Skeletal muscle satellite cell (primary cell): ENCODE measurements at regions not wholly inside any gene's neighbourhood (a gene's known extent, or its start where the extent isn't known, plus 50 kb on each side); places are given as distances from the start of the nearest gene placed in this dataset. TPM values are rescaled to one million over a fixed set of nuclear protein-coding genes. Genes with fewer than 3 reads are reported as not detected.

Experiments
- H3K27me3 ChIP-seq: 2 replicates; pipeline ENCODE4 v1.7.0; 2013; ENCODE audit warnings: low read length; ENCODE audit not compliant: control insufficient read depth, insufficient read depth
- H3K36me3 ChIP-seq: 2 replicates; pipeline ENCODE4 v1.7.0; 2013; ENCODE audit warnings: mild to moderate bottlenecking, control low read depth, low read length; ENCODE audit not compliant: insufficient read depth
- H3K4me1 ChIP-seq: 2 replicates; pipeline ENCODE4 v1.7.0; 2013; ENCODE audit warnings: low read length; ENCODE audit not compliant: control insufficient read depth, insufficient read depth
- H3K4me2 ChIP-seq: 2 replicates; pipeline ENCODE4 v1.7.0; 2013; ENCODE audit warnings: mild to moderate bottlenecking, low read length
- H3K4me3 ChIP-seq: 2 replicates; pipeline ENCODE4 v1.7.0; 2013; ENCODE audit warnings: low read length
- H3K9ac ChIP-seq: 2 replicates; pipeline ENCODE4 v1.7.0; 2013; ENCODE audit warnings: mild to moderate bottlenecking, low read depth, low read length, moderate library complexity
- H3K9me3 ChIP-seq: replicated peaks from 2 replicates; pipeline ENCODE4 v1.7.0; 2013; ENCODE audit warnings: mild to moderate bottlenecking, control low read depth, low read length
- small RNA-seq: library from RNA; depleted of rRNA; stranded (forward); fragments of <200 nt; gene quantifications from one replicate; pipeline ENCODE3, GENCODE V24; 2012

DNA sequence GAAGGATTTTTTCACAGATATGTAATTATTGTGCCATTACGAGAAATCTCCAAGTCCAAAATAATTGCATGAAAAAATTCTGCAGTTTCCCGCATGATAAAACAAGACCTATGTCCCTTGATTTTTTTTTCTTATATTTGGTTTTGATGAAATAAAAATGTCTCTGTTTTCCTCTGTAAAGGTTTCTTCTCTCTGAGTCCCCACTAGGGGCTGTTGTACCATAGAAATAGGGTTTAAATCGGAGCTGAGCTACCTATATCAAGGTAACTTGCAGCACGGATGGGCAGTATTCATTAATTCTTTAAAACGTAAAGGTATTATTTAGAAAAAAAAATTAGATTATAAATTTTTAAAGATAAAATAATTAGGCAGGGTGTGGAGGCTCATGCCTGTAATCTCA, 66.6 kb upstream of the IGF1R start:
- Histone ChIP-seq H3K4me2 (no peak overlapping the region), H3K36me3 (no peaks in the 10 kb centered on the region), H3K9ac (no peak overlapping the region), H3K9me3 (no peaks in the 10 kb centered on the region), H3K4me3 (no peak overlapping the region), H3K4me1 (peaks cover 5% of the 10 kb centered on the region), H3K27me3 (peaks cover 44% of the 10 kb centered on the region)

DNA sequence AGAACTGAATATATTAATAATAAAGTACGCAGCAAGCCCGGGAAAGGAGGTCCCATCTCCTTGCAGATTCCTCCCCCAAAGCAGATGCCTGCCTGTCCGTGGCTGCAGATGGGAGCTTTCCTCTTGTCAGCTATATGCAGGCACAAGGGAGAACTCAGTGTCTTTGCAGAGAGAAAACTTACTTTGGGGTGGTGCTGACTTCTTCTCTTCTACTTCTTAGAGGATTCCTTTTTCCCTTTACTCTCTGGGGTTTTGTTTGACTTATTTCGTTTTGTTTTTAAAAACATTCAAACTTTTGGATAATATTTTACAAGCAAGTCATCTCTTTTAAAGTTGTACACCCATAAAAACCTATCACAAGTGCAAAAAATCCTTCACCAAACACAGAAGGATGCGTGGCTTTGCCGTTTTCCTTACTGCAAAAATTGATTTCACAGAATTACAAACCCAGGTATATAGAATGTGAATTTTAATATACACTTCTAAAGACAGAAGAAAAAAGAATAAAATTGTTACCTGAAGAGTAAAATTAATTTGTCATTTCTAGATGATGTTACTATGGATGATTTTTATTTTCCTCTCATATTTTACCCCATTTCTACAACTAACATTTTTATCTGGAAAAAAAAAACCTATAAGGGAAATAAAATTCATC, 65.3 kb upstream of the IGF1R start:
- H3K27me3 ChIP-seq: peaks cover 46% of the 10 kb centered on the region

DNA sequence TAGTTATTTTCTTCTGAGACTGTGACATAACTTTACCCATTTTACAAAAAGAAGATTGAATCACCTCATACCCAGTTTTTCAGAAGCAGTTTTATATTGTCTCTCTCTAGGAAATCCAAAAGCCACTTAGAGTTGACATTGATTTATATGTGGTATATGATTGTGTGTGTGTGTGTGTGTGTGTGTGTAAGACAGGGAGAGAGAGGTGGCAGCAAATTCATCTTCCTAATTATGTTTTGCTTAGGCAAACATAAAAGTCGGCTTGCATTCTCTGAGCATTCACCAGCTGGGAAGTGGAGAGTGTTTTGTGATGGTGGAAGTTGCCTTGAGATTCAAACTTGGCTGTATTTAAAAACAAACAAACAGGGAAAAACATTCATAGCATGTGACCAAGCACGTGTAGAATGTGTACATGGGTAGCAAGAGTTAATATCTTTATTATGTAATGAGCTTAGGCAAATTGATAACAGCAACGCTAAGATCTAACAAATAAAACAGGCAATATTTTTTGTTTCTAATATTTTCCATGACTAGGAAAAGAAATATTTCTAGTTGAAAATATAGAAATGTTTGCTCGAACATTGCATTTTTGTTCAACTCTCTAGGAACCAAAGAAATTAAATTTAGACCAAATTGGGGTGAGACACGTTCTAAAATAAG, 64.4 kb upstream of the IGF1R start:
- H3K4me1 ChIP-seq: peaks cover 5% of the 10 kb centered on the region
- no peaks in the 10 kb centered on the region for H3K9me3 ChIP-seq
- H3K4me3 ChIP-seq: no peak overlapping the region
- no peaks in the 10 kb centered on the region for H3K36me3 ChIP-seq
- no peak overlapping the region for H3K4me2 ChIP-seq
- peaks cover 46% of the 10 kb centered on the region for H3K27me3 ChIP-seq
- no peak overlapping the region for H3K9ac ChIP-seq

More for the DNA sequence above, 65.3 kb upstream of the IGF1R start:
- no peaks in the 10 kb centered on the region for H3K36me3 ChIP-seq
- peaks cover 5% of the 10 kb centered on the region for H3K4me1 ChIP-seq
- H3K4me2 ChIP-seq: no peak overlapping the region
- H3K9ac ChIP-seq: no peak overlapping the region
- no peaks in the 10 kb centered on the region for H3K9me3 ChIP-seq
- H3K4me3 ChIP-seq: no peak overlapping the region

DNA sequence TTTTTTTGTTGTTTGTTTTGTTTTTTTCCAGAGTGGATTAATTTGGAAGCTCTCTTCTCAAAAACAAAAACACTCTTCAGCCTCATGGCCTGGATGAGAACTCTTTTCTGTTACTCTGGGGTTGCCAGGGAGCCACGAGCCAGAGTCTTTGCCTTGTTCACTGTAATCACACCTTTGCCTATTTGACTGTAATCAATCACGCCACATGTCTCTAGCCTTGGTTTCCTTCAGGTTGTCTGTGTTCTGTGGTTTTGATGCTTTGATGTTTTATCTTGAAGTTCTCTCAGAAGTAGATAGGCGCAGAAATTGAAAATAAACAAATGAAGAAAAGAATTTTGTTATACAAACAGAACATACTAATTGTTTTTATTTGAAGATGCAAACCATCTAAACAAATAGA, 62.3 kb upstream of the IGF1R start:
- Histone ChIP-seq H3K9me3 (no peaks in the 10 kb centered on the region), H3K4me3 (no peak overlapping the region), H3K4me1 (no peaks in the 10 kb centered on the region), H3K9ac (no peak overlapping the region), H3K36me3 (no peaks in the 10 kb centered on the region), H3K4me2 (no peak overlapping the region), H3K27me3 (peaks cover 51% of the 10 kb centered on the region)

DNA sequence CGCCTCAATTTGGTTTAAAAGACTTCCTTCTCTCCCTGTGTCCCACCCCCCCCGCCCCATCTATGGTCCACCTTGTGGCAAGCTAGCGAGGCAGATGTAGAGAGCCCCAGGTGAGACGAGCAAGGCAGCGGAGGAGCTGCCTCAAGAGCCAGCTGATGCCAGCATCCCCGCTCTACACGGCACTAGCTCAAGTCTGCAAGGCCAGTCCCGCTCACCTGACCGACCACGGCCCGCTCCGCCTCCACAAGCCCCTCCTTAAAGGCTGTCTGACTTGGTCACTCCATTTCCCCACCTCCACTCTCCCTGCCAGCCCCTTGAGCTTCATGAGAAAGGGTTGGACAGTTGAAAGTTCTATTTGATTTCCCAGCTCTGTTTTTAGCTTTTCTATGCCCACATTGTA, 56.2 kb upstream of the IGF1R start:
- no peak overlapping the region for H3K9ac ChIP-seq
- no peaks in the 10 kb centered on the region for H3K4me1 ChIP-seq
- no peak overlapping the region for H3K4me2 ChIP-seq
- peaks cover 33% of the 10 kb centered on the region for H3K27me3 ChIP-seq
- H3K36me3 ChIP-seq: no peaks in the 10 kb centered on the region
- no peak overlapping the region for H3K4me3 ChIP-seq
- no peaks in the 10 kb centered on the region for H3K9me3 ChIP-seq

DNA sequence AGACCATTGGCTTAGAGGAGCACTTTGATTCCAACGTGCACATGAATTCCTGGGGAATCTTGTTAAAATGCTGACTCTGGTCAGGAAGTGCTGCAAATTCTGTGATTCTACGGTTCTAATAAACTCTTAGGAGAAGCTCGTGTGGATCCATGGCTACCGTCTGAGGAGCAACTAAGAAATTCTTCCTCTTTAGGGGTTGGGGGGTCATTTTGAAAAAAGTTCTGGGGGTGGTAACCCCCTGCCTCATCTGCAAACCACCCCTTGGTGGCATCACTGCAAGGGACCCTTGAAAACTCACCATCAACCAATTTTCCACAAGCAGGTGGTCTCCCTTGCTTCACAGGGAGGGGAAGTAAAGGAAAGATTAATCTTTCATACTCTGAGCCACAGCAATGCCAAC, 52.2 kb upstream of the IGF1R start:
- Histone ChIP-seq H3K27me3 (peaks cover 42% of the 10 kb centered on the region), H3K9me3 (no peaks in the 10 kb centered on the region), H3K4me3 (no peak overlapping the region), H3K4me2 (no peak overlapping the region), H3K9ac (no peak overlapping the region), H3K36me3 (no peaks in the 10 kb centered on the region), H3K4me1 (no peaks in the 10 kb centered on the region)

DNA sequence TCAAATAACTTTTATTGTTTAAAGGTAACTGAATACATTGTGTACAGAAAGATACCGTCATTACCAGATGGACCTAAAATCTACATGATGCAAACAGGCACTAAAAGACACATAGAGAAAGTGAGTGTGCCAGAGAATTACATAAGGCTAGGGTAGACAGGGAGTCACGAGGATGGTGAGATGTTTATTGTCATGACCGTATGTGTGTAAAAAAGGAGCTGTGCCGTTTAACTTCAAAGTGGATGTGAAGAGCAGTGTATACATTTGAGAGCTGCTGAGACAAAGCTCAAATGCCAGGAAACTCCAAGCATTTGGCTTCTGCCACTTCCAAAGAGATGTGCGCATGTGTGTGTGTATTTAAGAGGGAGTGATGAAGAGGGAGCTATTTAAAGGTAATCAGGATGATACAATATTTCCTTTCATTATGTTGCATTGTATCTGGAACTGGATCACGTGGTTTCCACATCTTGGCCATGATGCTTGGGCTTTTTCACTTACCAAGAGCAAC, 51.4 kb upstream of the IGF1R start:
- H3K4me1 ChIP-seq: no peaks in the 10 kb centered on the region
- H3K9me3 ChIP-seq: no peaks in the 10 kb centered on the region
- H3K27me3 ChIP-seq: peaks cover 35% of the 10 kb centered on the region
- no peak overlapping the region for H3K4me3 ChIP-seq
- no peak overlapping the region for H3K4me2 ChIP-seq
- H3K9ac ChIP-seq: no peak overlapping the region
- H3K36me3 ChIP-seq: no peaks in the 10 kb centered on the region

DNA sequence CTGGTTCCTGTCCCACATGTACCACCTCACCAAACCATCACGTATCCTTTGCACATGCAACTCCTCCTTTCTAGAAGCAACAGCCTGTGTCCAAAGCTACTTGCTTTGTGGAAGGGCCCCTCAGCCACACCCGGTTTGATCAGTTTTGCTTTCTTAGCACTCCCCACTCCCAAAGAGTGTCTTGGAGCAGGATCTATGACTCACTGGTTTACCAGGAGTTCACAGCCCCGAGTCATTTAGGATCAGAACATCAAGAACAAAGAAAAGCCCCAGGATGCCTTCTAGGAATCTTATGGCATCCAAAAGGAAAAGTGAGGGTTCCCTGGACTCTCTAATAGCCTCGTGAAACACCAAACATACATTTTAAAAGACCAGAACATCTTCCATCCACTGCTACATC, 50.7 kb upstream of the IGF1R start:
- H3K4me3 ChIP-seq: no peak overlapping the region
- no peaks in the 10 kb centered on the region for H3K9me3 ChIP-seq
- no peaks in the 10 kb centered on the region for H3K4me1 ChIP-seq

More for the DNA sequence above, 50.7 kb upstream of the IGF1R start:
- Histone ChIP-seq H3K4me2 (no peak overlapping the region), H3K27me3 (peaks cover 35% of the 10 kb centered on the region), H3K9ac (no peak overlapping the region), H3K36me3 (no peaks in the 10 kb centered on the region)

Small RNA genes lying in the stretch of these regions (small RNA-seq; reads per million reads assigned to genes)
- gene AC022523.2 (not detected), gene RF00026 (not detected), gene RNU6-1186P (not detected)
